ENCODE measurements at regions not wholly inside any gene's neighbourhood (a gene's known extent, or its start where the extent isn't known, plus 50 kb on each side); places are given as distances from the start of the nearest gene placed in this dataset.

- H3K4me3 ChIP-seq (ENCODE audit: low read depth, low read length), result no peak overlapping the region
- no peaks in the 10 kb centered on the region for H3K27me3 ChIP-seq (ENCODE audit: control insufficient read depth, insufficient read depth, low read length)
- H3K27ac ChIP-seq (ENCODE audit: low read depth, low read length), result no peak overlapping the region
- peaks cover 12% of the 10 kb centered on the region for H3K4me1 ChIP-seq (ENCODE audit: control insufficient read depth, insufficient read depth, low read length)
- H3K36me3 ChIP-seq (ENCODE audit: control insufficient read depth, insufficient read depth, low read length), result no peaks in the 10 kb centered on the region
- H3K9ac ChIP-seq (ENCODE audit: low read length), result no peak overlapping the region
- no peaks in the 10 kb centered on the region for H3K9me3 ChIP-seq (ENCODE audit: control insufficient read depth, insufficient read depth, low read depth, low read length)
Measured at GRCh38 chr2:145017149-145017548, 497.2 kb upstream of the ZEB2 start.

GRCh38 chr2:145016711-145017110 is 496.8 kb upstream of the ZEB2 start:
- Histone ChIP-seq H3K27me3 (ENCODE audit: control insufficient read depth, insufficient read depth, low read length) (no peaks in the 10 kb centered on the region), H3K9me3 (ENCODE audit: control insufficient read depth, insufficient read depth, low read depth, low read length) (no peaks in the 10 kb centered on the region), H3K4me3 (ENCODE audit: low read depth, low read length) (no peak overlapping the region), H3K4me1 (ENCODE audit: control insufficient read depth, insufficient read depth, low read length) (peaks cover 10% of the 10 kb centered on the region), H3K36me3 (ENCODE audit: control insufficient read depth, insufficient read depth, low read length) (no peaks in the 10 kb centered on the region), H3K9ac (ENCODE audit: low read length) (no peak overlapping the region), H3K27ac (ENCODE audit: low read depth, low read length) (no peak overlapping the region)

GRCh38 chr2:145015561-145015960 is 495.6 kb upstream of the ZEB2 start:
- H3K4me3 ChIP-seq (ENCODE audit: low read depth, low read length), result no peak overlapping the region
- peaks cover 10% of the 10 kb centered on the region for H3K4me1 ChIP-seq (ENCODE audit: control insufficient read depth, insufficient read depth, low read length)
- H3K9me3 ChIP-seq (ENCODE audit: control insufficient read depth, insufficient read depth, low read depth, low read length), result no peaks in the 10 kb centered on the region
- H3K9ac ChIP-seq (ENCODE audit: low read length), result no peak overlapping the region
- no peaks in the 10 kb centered on the region for H3K27me3 ChIP-seq (ENCODE audit: control insufficient read depth, insufficient read depth, low read length)
- no peak overlapping the region for H3K27ac ChIP-seq (ENCODE audit: low read depth, low read length)
- H3K36me3 ChIP-seq (ENCODE audit: control insufficient read depth, insufficient read depth, low read length), result no peaks in the 10 kb centered on the region

GRCh38 chr2:145012806-145013205 is 492.9 kb upstream of the ZEB2 start:
- no peak overlapping the region for H3K9ac ChIP-seq (ENCODE audit: low read length)
- H3K27ac ChIP-seq (ENCODE audit: low read depth, low read length), result no peak overlapping the region
- no peak overlapping the region for H3K4me3 ChIP-seq (ENCODE audit: low read depth, low read length)
- H3K9me3 ChIP-seq (ENCODE audit: control insufficient read depth, insufficient read depth, low read depth, low read length), result no peaks in the 10 kb centered on the region
- H3K27me3 ChIP-seq (ENCODE audit: control insufficient read depth, insufficient read depth, low read length), result no peaks in the 10 kb centered on the region
- H3K4me1 ChIP-seq (ENCODE audit: control insufficient read depth, insufficient read depth, low read length), result peaks cover 10% of the 10 kb centered on the region
- no peaks in the 10 kb centered on the region for H3K36me3 ChIP-seq (ENCODE audit: control insufficient read depth, insufficient read depth, low read length)

- H3K36me3 ChIP-seq (ENCODE audit: control insufficient read depth, insufficient read depth, low read length), result no peaks in the 10 kb centered on the region
- no peak overlapping the region for H3K27ac ChIP-seq (ENCODE audit: low read depth, low read length)
- H3K9me3 ChIP-seq (ENCODE audit: control insufficient read depth, insufficient read depth, low read depth, low read length), result no peaks in the 10 kb centered on the region
- H3K4me3 ChIP-seq (ENCODE audit: low read depth, low read length), result no peak overlapping the region
- H3K27me3 ChIP-seq (ENCODE audit: control insufficient read depth, insufficient read depth, low read length), result no peaks in the 10 kb centered on the region
- H3K4me1 ChIP-seq (ENCODE audit: control insufficient read depth, insufficient read depth, low read length), result peaks cover 10% of the 10 kb centered on the region
- H3K9ac ChIP-seq (ENCODE audit: low read length), result no peak overlapping the region
Measured at GRCh38 chr2:145012214-145012670, 492.3 kb upstream of the ZEB2 start.

- H3K4me1 ChIP-seq (ENCODE audit: control insufficient read depth, insufficient read depth, low read length), result peaks cover 10% of the 10 kb centered on the region
- no peaks in the 10 kb centered on the region for H3K27me3 ChIP-seq (ENCODE audit: control insufficient read depth, insufficient read depth, low read length)
- H3K36me3 ChIP-seq (ENCODE audit: control insufficient read depth, insufficient read depth, low read length), result no peaks in the 10 kb centered on the region
- no peak overlapping the region for H3K9ac ChIP-seq (ENCODE audit: low read length)
- H3K4me3 ChIP-seq (ENCODE audit: low read depth, low read length), result no peak overlapping the region
- no peaks in the 10 kb centered on the region for H3K9me3 ChIP-seq (ENCODE audit: control insufficient read depth, insufficient read depth, low read depth, low read length)
- no peak overlapping the region for H3K27ac ChIP-seq (ENCODE audit: low read depth, low read length)
Measured at GRCh38 chr2:145010635-145011034, 490.7 kb upstream of the ZEB2 start.

GRCh38 chr2:145007960-145008263 is 488.0 kb upstream of the ZEB2 start:
- Histone ChIP-seq H3K36me3 (ENCODE audit: control insufficient read depth, insufficient read depth, low read length) (no peaks in the 10 kb centered on the region), H3K9me3 (ENCODE audit: control insufficient read depth, insufficient read depth, low read depth, low read length) (no peaks in the 10 kb centered on the region), H3K27me3 (ENCODE audit: control insufficient read depth, insufficient read depth, low read length) (no peaks in the 10 kb centered on the region), H3K27ac (ENCODE audit: low read depth, low read length) (no peak overlapping the region), H3K9ac (ENCODE audit: low read length) (no peak overlapping the region), H3K4me3 (ENCODE audit: low read depth, low read length) (no peak overlapping the region), H3K4me1 (ENCODE audit: control insufficient read depth, insufficient read depth, low read length) (peaks cover 9% of the 10 kb centered on the region)

GRCh38 chr2:145007093-145007959 is 487.4 kb upstream of the ZEB2 start:
- no peak overlapping the region for H3K9ac ChIP-seq (ENCODE audit: low read length)
- H3K27me3 ChIP-seq (ENCODE audit: control insufficient read depth, insufficient read depth, low read length), result no peaks in the 10 kb centered on the region
- no peaks in the 10 kb centered on the region for H3K9me3 ChIP-seq (ENCODE audit: control insufficient read depth, insufficient read depth, low read depth, low read length)
- peaks cover 3% of the 10 kb centered on the region for H3K4me1 ChIP-seq (ENCODE audit: control insufficient read depth, insufficient read depth, low read length)
- no peak overlapping the region for H3K4me3 ChIP-seq (ENCODE audit: low read depth, low read length)
- H3K27ac ChIP-seq (ENCODE audit: low read depth, low read length), result no peak overlapping the region
- no peaks in the 10 kb centered on the region for H3K36me3 ChIP-seq (ENCODE audit: control insufficient read depth, insufficient read depth, low read length)

- Histone ChIP-seq H3K27me3 (ENCODE audit: control insufficient read depth, insufficient read depth, low read length) (no peaks in the 10 kb centered on the region), H3K27ac (ENCODE audit: low read depth, low read length) (no peak overlapping the region), H3K36me3 (ENCODE audit: control insufficient read depth, insufficient read depth, low read length) (no peaks in the 10 kb centered on the region), H3K9me3 (ENCODE audit: control insufficient read depth, insufficient read depth, low read depth, low read length) (no peaks in the 10 kb centered on the region), H3K4me1 (ENCODE audit: control insufficient read depth, insufficient read depth, low read length) (no peaks in the 10 kb centered on the region), H3K9ac (ENCODE audit: low read length) (no peak overlapping the region), H3K4me3 (ENCODE audit: low read depth, low read length) (no peak overlapping the region)
Measured at GRCh38 chr2:145002624-145003023, 482.7 kb upstream of the ZEB2 start.

- no peaks in the 10 kb centered on the region for H3K4me1 ChIP-seq (ENCODE audit: control insufficient read depth, insufficient read depth, low read length)
- no peak overlapping the region for H3K4me3 ChIP-seq (ENCODE audit: low read depth, low read length)
- H3K27me3 ChIP-seq (ENCODE audit: control insufficient read depth, insufficient read depth, low read length), result no peaks in the 10 kb centered on the region
- H3K9me3 ChIP-seq (ENCODE audit: control insufficient read depth, insufficient read depth, low read depth, low read length), result no peaks in the 10 kb centered on the region
- no peak overlapping the region for H3K27ac ChIP-seq (ENCODE audit: low read depth, low read length)
- H3K36me3 ChIP-seq (ENCODE audit: control insufficient read depth, insufficient read depth, low read length), result no peaks in the 10 kb centered on the region
- H3K9ac ChIP-seq (ENCODE audit: low read length), result no peak overlapping the region
Measured at GRCh38 chr2:145000376-145000775, 480.5 kb upstream of the ZEB2 start.

GRCh38 chr2:144999936-145000335 is 480.0 kb upstream of the ZEB2 start:
- Histone ChIP-seq H3K4me1 (ENCODE audit: control insufficient read depth, insufficient read depth, low read length) (no peaks in the 10 kb centered on the region), H3K27ac (ENCODE audit: low read depth, low read length) (no peak overlapping the region)

More at GRCh38 chr2:144999936-145000335, 480.0 kb upstream of the ZEB2 start:
- Histone ChIP-seq H3K27me3 (ENCODE audit: control insufficient read depth, insufficient read depth, low read length) (no peaks in the 10 kb centered on the region), H3K36me3 (ENCODE audit: control insufficient read depth, insufficient read depth, low read length) (no peaks in the 10 kb centered on the region), H3K9me3 (ENCODE audit: control insufficient read depth, insufficient read depth, low read depth, low read length) (no peaks in the 10 kb centered on the region), H3K9ac (ENCODE audit: low read length) (no peak overlapping the region), H3K4me3 (ENCODE audit: low read depth, low read length) (no peak overlapping the region)

Measured in HUES6 (cell line).